GM12892 (cell line): ENCODE measurements at regions not wholly inside any gene's neighbourhood (a gene's known extent, or its start where the extent isn't known, plus 50 kb on each side); places are given as distances from the start of the nearest gene placed in this dataset.

ENCODE experiments used
- DNase-seq: peaks from one replicate; pipeline ENCODE4 v3.0.0; 2011; ENCODE audit not compliant: insufficient read length
- FAIRE-seq: peaks from 2 replicates; lab custom pipeline; 2011; peaks lifted over from hg19 to GRCh38; lab: Jason Lieb, UNC
- POLR2A ChIP-seq: IDR thresholded peaks from 2 replicates; pipeline ENCODE4 v1.6.1; 2011; ENCODE audit warnings: low read depth, low read length, control low read depth
- POLR2AphosphoS5 ChIP-seq: IDR thresholded peaks from 2 replicates; pipeline ENCODE4 v1.6.1; 2011; ENCODE audit warnings: low read depth, low read length, control low read depth
- TAF1 ChIP-seq: IDR thresholded peaks from 2 replicates; pipeline ENCODE4 v1.6.1; 2011; ENCODE audit warnings: low read depth, mild to moderate bottlenecking, control low read depth, low read length, borderline replicate concordance

DNA sequence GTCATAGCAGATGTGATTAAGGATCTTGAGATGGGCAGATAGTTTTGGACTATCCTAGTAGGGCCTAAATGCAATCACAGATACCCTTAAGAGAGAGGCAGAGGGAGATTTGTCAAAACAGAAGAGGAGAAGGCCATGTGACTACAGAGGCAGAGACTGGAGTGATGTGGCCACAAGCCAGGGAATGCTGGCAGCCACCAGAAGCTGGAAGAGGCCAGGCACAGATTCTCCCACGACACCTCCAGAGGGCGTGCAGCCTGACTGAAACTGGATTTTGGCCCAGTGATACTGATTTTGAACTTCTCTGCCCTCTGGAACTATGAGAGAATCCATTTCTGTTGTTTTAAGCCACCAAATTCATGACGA is 52.1 kb upstream of the EPS8L3 start:
- no peak for TF ChIP-seq TAF1
- TF ChIP-seq POLR2AphosphoS5: no peak
- no peak for TF ChIP-seq POLR2A
- no peak for DNase-seq
- no peak for FAIRE-seq

DNA sequence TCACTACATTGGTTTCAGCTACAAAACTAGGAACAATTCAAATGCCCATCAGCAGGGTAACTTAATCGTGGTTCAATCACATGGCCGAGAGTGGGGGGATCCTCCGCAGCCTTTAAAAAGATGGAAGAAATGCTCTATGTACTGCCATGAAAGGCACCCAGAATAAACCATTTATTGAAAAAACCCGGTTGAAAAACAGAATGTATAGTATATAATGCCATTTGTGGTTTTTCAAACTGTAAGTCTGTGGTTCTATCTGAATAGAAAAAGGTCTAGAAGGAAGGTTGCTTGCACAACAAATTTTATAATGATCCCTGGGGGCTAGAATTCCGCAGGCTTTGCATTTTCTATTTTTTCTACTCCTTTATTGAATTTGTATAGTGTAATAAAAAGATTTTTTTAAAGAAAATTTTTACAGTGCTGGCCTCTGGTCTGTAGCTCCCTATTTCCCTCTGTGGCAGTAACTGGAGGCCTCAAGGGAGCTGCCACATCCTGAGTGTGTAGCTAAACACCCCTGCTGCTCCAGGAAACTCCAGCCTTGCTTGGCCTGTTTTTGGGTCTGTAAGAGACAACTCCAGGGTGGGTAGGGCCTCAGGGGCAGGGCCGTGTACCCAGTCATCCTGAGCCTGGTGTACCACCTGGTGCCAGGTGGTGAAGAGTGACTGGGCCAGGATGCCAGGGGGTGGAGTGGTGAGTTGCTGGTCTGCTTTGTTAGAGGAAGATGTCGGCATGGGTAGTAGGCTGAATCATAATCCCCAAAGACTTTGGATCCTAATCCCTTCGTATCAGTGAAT is 51.5 kb upstream of the EPS8L3 start:
- TF ChIP-seq POLR2AphosphoS5: no peak
- no peak for TF ChIP-seq POLR2A
- TF ChIP-seq TAF1: no peak
- no peak for DNase-seq
- FAIRE-seq: no peak

DNA sequence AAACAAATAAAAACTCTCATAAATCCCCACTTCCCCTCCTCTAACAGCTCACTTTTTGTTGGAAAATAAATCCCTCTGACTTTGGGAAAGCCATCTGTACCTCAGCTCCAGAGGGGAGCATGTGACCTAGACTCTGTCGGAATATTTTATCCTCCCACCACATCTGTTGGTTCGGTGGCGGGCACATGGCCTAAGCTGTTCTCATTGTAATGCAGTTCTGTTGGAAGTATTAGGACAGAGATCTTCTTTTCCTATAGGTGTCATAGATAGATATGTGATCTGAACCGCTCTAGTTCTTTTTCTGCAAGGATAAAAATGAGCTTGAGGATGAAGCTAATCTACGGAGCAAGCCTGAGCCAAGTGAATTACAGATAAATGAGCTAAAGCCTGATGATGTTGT is 50.5 kb upstream of the EPS8L3 start:
- FAIRE-seq (no peak), DNase-seq (no peak)
- no peak for TF ChIP-seq POLR2AphosphoS5
- no peak for TF ChIP-seq POLR2A
- no peak for TF ChIP-seq TAF1
